WTC11 (cell line): ENCODE measurements at regions not wholly inside any gene's neighbourhood (a gene's known extent, or its start where the extent isn't known, plus 50 kb on each side); places are given as distances from the start of the nearest gene placed in this dataset.

Experiments
- CREB1 ChIP-seq: sonication (generic); formaldehyde crosslinking; IDR thresholded peaks from 2 replicates; pipeline ENCODE4 v1.8.0; 2023; ENCODE audit warnings: mild to moderate bottlenecking, missing genetic modification reagents
- CREM ChIP-seq: sonication (generic); formaldehyde crosslinking; IDR thresholded peaks from 2 replicates; pipeline ENCODE4 v1.8.1; 2022; ENCODE audit warnings: mild to moderate bottlenecking, missing genetic modification reagents, moderate library complexity
- E2F4 ChIP-seq: sonication (generic); formaldehyde crosslinking; IDR thresholded peaks from 2 replicates; pipeline ENCODE4 v1.8.1; 2022; ENCODE audit warnings: low read depth, mild to moderate bottlenecking, moderate library complexity, missing genetic modification reagents, borderline replicate concordance
- FOXP1 ChIP-seq: sonication (generic); formaldehyde crosslinking; IDR thresholded peaks from 2 replicates; pipeline ENCODE4 v1.8.0; 2022; ENCODE audit warnings: missing genetic modification reagents, mild to moderate bottlenecking, moderate library complexity, borderline replicate concordance
- SP1 ChIP-seq: sonication (generic); formaldehyde crosslinking; conservative IDR thresholded peaks from 2 replicates; pipeline ENCODE4 v1.8.1; 2022; ENCODE audit warnings: missing genetic modification reagents
- USF2 ChIP-seq: sonication (generic); formaldehyde crosslinking; IDR thresholded peaks from 2 replicates; pipeline ENCODE4 v1.8.1; 2023; ENCODE audit warnings: mild to moderate bottlenecking, missing genetic modification reagents, moderate library complexity
- TF ChIP-seq, protein P1 (sequence below): sonication (generic); formaldehyde crosslinking; IDR thresholded peaks from 2 replicates; pipeline ENCODE4 v1.8.0; 2022; ENCODE audit warnings: mild to moderate bottlenecking, missing genetic modification reagents
- TF ChIP-seq, protein P2 (sequence below): fragments of 200-600 bp; IDR thresholded peaks from 2 replicates; pipeline ENCODE4 v1.8.0; 2022; ENCODE audit warnings: antibody characterized with exemption
- TF ChIP-seq, protein P3 (sequence below): sonication (generic); formaldehyde crosslinking; IDR thresholded peaks from 2 replicates; pipeline ENCODE4 v1.8.1; 2022; ENCODE audit warnings: missing genetic modification reagents, borderline replicate concordance

DNA sequence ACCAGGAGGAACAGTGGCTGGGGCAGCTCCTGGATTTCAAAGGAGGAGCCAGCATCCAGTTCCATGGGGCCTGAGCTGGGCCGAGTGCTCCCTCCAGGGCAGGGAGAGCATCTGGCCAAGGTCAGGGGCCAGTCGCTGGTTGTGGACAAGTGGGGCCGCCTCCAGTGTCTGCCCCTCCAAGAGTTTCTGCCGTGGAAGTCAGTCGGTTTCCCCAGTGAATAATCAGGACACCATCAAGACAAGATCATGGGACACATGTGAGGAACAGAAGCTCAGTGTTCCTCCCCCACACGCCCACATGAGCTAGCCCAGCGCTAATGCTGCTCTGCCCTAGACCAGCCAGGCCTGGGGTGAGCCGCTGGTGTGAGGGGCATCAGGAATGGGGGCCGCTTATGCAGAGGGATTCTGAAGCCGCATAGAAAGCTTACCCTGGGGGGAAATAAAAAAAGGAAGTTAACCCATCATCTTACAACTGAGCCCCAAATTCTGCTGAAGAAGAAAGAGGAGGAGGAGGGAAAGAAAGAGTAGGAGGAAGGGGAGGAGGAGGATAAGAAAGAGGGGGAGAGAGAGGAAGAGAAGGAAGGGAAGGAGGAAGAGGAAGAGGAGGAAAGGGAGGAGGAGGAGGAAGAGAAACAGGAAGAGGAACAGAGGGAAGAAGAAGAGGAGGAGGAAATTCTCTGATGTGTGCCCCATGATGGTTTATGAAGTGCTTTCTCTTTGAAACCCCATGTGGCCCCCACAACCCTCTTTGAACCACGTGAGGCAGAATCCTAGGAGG, 198.4 kb downstream of the MATN1 start:
- TF ChIP-seq, protein P1, sequence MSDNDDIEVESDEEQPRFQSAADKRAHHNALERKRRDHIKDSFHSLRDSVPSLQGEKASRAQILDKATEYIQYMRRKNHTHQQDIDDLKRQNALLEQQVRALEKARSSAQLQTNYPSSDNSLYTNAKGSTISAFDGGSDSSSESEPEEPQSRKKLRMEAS (CRISPR knock-in tag), result no peak
- TF ChIP-seq, protein P2, sequence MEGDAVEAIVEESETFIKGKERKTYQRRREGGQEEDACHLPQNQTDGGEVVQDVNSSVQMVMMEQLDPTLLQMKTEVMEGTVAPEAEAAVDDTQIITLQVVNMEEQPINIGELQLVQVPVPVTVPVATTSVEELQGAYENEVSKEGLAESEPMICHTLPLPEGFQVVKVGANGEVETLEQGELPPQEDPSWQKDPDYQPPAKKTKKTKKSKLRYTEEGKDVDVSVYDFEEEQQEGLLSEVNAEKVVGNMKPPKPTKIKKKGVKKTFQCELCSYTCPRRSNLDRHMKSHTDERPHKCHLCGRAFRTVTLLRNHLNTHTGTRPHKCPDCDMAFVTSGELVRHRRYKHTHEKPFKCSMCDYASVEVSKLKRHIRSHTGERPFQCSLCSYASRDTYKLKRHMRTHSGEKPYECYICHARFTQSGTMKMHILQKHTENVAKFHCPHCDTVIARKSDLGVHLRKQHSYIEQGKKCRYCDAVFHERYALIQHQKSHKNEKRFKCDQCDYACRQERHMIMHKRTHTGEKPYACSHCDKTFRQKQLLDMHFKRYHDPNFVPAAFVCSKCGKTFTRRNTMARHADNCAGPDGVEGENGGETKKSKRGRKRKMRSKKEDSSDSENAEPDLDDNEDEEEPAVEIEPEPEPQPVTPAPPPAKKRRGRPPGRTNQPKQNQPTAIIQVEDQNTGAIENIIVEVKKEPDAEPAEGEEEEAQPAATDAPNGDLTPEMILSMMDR, result no peak
- TF ChIP-seq CREM (CRISPR knock-in tag) (no peak), SP1 (CRISPR knock-in tag) (no peak), E2F4 (CRISPR knock-in tag) (no peak), CREB1 (CRISPR knock-in tag) (no peak), USF2 (CRISPR knock-in tag) (no peak), FOXP1 (no peak)
- TF ChIP-seq, protein P3, sequence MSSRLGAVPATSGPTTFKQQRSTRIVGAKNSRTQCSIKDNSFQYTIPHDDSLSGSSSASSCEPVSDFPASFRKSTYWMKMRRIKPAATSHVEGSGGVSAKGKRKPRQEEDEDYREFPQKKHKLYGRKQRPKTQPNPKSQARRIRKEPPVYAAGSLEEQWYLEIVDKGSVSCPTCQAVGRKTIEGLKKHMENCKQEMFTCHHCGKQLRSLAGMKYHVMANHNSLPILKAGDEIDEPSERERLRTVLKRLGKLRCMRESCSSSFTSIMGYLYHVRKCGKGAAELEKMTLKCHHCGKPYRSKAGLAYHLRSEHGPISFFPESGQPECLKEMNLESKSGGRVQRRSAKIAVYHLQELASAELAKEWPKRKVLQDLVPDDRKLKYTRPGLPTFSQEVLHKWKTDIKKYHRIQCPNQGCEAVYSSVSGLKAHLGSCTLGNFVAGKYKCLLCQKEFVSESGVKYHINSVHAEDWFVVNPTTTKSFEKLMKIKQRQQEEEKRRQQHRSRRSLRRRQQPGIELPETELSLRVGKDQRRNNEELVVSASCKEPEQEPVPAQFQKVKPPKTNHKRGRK (CRISPR knock-in tag), result no peak; the same call in 1 of the 2 replicates
